ENCODE measurements at regions not wholly inside any gene's neighbourhood (a gene's known extent, or its start where the extent isn't known, plus 50 kb on each side); places are given as distances from the start of the nearest gene placed in this dataset.
"Not testable (repeated sequence)": the region's sequence is repeated elsewhere in the genome, so short reads cannot be mapped to it uniquely, and the experiment has no call there.

DNA sequence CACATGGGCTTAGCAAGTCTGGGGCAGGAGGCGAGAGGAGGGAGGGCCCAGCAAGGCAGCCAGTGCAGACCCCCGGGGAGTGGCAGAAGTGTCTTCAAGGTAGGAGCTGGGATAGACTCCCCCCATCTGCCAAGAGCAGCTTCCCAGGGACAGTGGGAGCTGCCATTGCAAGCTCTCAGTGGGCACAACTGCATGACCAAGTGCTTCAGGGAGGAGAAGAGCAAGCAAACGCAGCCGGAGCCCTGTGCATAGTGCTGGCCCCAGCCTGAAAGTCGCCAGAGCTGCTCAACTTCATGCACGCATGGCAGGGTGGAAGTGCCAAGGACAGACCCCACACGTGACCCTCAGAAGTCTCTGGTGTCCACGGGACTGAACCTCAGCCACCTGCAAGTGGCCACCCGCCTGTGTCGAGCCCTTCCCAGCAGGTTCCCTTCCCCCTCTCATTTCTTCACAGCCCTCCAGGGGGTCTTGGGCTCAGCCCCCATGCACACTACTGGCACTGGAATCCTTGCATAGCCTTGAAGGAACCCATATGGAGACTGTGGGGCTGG lies 89.4 kb downstream of the PLXNA1 start:
- Histone ChIP-seq H3K27me3 (no peaks in the 10 kb centered on the region), H3K27ac (no peak overlapping the region), H3K4me3 (no peak overlapping the region), H3K36me3 (no peaks in the 10 kb centered on the region), H3K9me3 (ENCODE audit: low read depth) (no peaks in the 10 kb centered on the region), H3K4me1 (ENCODE audit: low read depth) (no peaks in the 10 kb centered on the region)
- TF ChIP-seq, protein P1, sequence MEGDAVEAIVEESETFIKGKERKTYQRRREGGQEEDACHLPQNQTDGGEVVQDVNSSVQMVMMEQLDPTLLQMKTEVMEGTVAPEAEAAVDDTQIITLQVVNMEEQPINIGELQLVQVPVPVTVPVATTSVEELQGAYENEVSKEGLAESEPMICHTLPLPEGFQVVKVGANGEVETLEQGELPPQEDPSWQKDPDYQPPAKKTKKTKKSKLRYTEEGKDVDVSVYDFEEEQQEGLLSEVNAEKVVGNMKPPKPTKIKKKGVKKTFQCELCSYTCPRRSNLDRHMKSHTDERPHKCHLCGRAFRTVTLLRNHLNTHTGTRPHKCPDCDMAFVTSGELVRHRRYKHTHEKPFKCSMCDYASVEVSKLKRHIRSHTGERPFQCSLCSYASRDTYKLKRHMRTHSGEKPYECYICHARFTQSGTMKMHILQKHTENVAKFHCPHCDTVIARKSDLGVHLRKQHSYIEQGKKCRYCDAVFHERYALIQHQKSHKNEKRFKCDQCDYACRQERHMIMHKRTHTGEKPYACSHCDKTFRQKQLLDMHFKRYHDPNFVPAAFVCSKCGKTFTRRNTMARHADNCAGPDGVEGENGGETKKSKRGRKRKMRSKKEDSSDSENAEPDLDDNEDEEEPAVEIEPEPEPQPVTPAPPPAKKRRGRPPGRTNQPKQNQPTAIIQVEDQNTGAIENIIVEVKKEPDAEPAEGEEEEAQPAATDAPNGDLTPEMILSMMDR (IDR thresholded peaks at IDR 0.05; ENCODE audit: low read depth, low read length), result no peak
- no peak for DNase-seq (ENCODE audit: low read depth in 1 of 2, low spot score in 1 of 2)

DNA sequence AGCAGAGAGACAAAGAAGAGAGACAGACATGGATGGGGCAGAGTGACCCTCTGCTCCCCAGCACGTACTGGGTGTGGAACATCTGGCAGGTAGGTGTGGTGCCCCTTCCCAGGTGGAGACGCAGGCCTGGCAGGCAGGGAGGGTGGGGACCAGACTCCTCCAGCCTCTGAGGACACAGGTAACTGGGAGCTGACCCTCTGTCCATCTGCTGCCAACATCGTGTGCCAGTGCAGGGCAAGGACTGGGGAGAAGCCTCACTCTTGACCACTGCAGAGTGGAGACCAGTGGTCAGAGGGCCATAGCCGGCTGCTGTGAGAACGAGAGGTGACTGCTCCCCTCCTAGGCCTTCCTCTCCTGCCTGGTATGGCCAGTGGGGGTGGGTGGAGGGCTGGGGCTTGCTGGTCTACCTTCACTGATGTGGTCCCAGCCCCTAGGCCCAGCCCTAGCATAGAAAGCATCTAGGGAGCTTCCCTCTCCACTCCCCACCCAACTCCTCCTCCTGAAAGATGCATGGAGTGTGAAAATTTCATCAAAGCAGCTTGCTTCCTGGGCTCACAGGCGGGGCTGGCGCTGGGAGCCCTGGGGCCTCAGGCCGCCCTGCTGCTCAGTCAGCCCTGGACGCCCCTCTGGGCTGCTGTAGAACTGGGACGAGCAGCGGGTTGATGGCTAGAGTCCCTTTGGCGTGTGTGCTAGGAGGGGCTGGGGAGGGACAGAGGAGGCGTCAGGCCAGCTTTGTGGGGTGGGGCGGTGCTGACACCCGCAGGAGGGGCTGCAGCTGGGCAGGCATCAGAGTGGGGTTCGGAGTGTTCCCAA lies 90.3 kb downstream of the PLXNA1 start:
- Histone ChIP-seq H3K36me3 (no peaks in the 10 kb centered on the region), H3K27ac (no peak overlapping the region), H3K4me1 (ENCODE audit: low read depth) (no peaks in the 10 kb centered on the region), H3K27me3 (no peaks in the 10 kb centered on the region), H3K9me3 (ENCODE audit: low read depth) (no peaks in the 10 kb centered on the region), H3K4me3 (no peak overlapping the region)
- no peak for DNase-seq (ENCODE audit: low read depth in 1 of 2, low spot score in 1 of 2)
- TF ChIP-seq, protein P1 (IDR thresholded peaks at IDR 0.05; ENCODE audit: low read depth, low read length), result no peak

DNA sequence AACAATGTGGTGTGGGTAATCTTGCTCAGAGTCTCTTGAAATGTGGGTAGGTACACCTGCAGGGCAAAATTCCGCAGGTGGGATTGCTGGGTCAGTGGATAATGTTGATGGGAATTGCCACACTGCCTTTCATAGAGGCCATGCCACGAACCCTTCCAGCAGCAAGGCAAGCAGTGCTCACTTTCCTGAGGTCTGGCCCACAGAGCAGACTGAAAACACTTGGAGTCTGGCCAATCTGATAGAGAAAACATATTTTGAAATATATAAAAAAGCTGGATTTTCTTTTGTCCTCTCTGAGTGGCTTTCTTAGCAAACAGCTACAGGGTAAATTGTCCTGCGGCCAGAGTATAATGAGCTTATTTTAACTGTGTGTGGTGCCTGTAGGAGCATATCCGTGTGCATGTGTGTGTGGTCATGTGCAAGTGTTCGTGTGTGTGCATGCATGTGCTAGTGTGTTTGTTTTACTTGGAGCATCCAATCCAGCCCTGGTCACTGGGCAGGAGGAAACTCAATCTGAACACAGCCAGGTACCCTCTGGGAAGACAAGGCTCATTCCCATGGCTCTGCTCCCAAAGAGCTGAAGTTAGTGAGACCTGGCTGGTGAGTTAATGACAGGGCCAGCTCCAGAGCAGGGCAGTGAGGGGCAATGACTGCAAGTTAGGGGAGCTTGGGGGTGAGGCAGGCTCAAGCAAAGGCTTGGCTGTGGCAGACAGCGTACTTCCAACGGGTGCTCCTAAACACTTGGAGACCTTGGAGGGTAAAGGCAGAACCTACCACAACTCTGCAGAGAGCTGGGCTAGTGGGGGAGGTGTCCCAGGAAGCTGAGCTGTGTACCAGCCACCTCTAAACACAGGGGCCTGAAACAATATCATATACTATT lies 91.3 kb downstream of the PLXNA1 start:
- Histone ChIP-seq H3K36me3 (no peaks in the 10 kb centered on the region), H3K27me3 (no peaks in the 10 kb centered on the region), H3K9me3 (ENCODE audit: low read depth) (no peaks in the 10 kb centered on the region), H3K4me3 (no peak overlapping the region), H3K4me1 (ENCODE audit: low read depth) (no peaks in the 10 kb centered on the region), H3K27ac (no peak overlapping the region)
- TF ChIP-seq, protein P1 (IDR thresholded peaks at IDR 0.05; ENCODE audit: low read depth, low read length), result no peak
- peak in 1 of 2 donors; percentile 60 for DNase-seq (ENCODE audit: low read depth in 1 of 2, low spot score in 1 of 2)

DNA sequence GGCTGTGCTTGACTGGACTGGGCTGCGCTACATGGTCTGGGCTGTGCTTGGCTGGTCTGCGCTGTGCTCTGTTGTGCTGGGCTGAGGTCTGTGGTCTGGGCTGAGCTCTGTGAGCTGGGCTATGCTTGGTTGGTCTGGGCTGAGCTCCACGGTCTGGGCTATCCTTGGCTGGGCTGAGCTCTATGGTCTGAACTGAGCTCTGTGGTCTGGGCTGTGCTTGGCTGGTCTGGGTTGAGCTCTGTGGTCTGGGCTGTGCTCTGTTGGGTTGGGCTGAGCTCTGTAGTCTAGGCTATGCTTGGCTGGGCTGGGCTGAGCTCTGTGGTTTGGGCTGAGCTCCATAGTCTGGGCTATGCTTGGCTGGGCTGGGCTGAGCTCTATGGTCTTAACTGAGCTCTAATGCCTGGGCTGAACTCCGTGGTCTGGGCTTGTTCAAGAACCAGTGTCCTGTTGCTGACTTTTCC lies 92.0 kb downstream of the PLXNA1 start:
- no peaks in the 10 kb centered on the region for H3K27me3 ChIP-seq
- TF ChIP-seq, protein P1 (IDR thresholded peaks at IDR 0.05; ENCODE audit: low read depth, low read length), result no peak
- no peaks in the 10 kb centered on the region for H3K4me1 ChIP-seq (ENCODE audit: low read depth)
- no peaks in the 10 kb centered on the region for H3K36me3 ChIP-seq
- no peaks in the 10 kb centered on the region for H3K9me3 ChIP-seq (ENCODE audit: low read depth)
- peak in 1 of 2 donors; percentile 65 for DNase-seq (ENCODE audit: low read depth in 1 of 2, low spot score in 1 of 2)
- H3K4me3 ChIP-seq, result no peak overlapping the region
- no peak overlapping the region for H3K27ac ChIP-seq

GRCh38 chr3:127076166-127076992 lies 93.5 kb downstream of the PLXNA1 start:
- H3K4me3 ChIP-seq; H3K9me3 ChIP-seq (ENCODE audit: low read depth); DNase-seq (ENCODE audit: low read depth in 1 of 2, low spot score in 1 of 2); H3K27ac ChIP-seq; H3K36me3 ChIP-seq; H3K27me3 ChIP-seq; H3K4me1 ChIP-seq (ENCODE audit: low read depth): not testable (repeated sequence)
